Calu3 (cell line): ENCODE measurements at regions not wholly inside any gene's neighbourhood (a gene's known extent, or its start where the extent isn't known, plus 50 kb on each side); places are given as distances from the start of the nearest gene placed in this dataset.
A peak's percentile ranks its signal among the peaks of the same experiment; 100 is the strongest.

Source experiments
- BruUV-seq: library from RNA; stranded (reverse); fragments of 400-500 nt; replicated peaks from 2 replicates; lab custom pipeline; 2021; lab: Mats Ljungman, UMichigan
- CTCF ChIA-PET: fragments of 300-600 bp; sonication (Branson Sonifier 250); formaldehyde crosslinking; loops from one replicate; lab custom pipeline; 2022; ENCODE audit warnings: antibody characterized with exemption; lab: Charles Lee
- DNase-seq: peaks from one replicate; pipeline ENCODE4 v3.0.0; 2022
- H3K27ac Mint-ChIP-seq: one replicate; pipeline ENCODE4 v1.8.0; 2022; ENCODE audit warnings: mixed read lengths; ENCODE audit not compliant: unreplicated experiment
- H3K27me3 Mint-ChIP-seq: one replicate; pipeline ENCODE4 v1.8.0; 2022; ENCODE audit warnings: mixed read lengths; ENCODE audit not compliant: unreplicated experiment
- H3K36me3 Mint-ChIP-seq: one replicate; pipeline ENCODE4 v1.8.0; 2022; ENCODE audit warnings: mild to moderate bottlenecking, moderate library complexity, mixed read lengths; ENCODE audit not compliant: insufficient read depth, unreplicated experiment
- H3K4me1 Mint-ChIP-seq: one replicate; pipeline ENCODE4 v1.8.0; 2022; ENCODE audit warnings: mild to moderate bottlenecking, low read depth, mixed read lengths; ENCODE audit not compliant: unreplicated experiment
- H3K4me3 Mint-ChIP-seq: one replicate; pipeline ENCODE4 v1.8.0; 2022; ENCODE audit warnings: mild to moderate bottlenecking, low read depth, moderate library complexity, mixed read lengths; ENCODE audit not compliant: unreplicated experiment
- H3K9me3 Mint-ChIP-seq: one replicate; pipeline ENCODE4 v1.8.0; 2022; ENCODE audit warnings: low read depth, mixed read lengths; ENCODE audit not compliant: unreplicated experiment
- intact Hi-C: fragments of 100-400 bp; cut with micrococcal nuclease; formaldehyde crosslinking; loops from one replicate; pipeline ENCODE4 v1.10.0; 2022; ENCODE audit not compliant: unreplicated experiment
- TF ChIP-seq, protein P1 (sequence below): fragments of 200-600 bp; IDR thresholded peaks from one replicate; pipeline ENCODE4 v1.8.0; 2022; ENCODE audit warnings: antibody characterized with exemption; ENCODE audit not compliant: unreplicated experiment

DNA sequence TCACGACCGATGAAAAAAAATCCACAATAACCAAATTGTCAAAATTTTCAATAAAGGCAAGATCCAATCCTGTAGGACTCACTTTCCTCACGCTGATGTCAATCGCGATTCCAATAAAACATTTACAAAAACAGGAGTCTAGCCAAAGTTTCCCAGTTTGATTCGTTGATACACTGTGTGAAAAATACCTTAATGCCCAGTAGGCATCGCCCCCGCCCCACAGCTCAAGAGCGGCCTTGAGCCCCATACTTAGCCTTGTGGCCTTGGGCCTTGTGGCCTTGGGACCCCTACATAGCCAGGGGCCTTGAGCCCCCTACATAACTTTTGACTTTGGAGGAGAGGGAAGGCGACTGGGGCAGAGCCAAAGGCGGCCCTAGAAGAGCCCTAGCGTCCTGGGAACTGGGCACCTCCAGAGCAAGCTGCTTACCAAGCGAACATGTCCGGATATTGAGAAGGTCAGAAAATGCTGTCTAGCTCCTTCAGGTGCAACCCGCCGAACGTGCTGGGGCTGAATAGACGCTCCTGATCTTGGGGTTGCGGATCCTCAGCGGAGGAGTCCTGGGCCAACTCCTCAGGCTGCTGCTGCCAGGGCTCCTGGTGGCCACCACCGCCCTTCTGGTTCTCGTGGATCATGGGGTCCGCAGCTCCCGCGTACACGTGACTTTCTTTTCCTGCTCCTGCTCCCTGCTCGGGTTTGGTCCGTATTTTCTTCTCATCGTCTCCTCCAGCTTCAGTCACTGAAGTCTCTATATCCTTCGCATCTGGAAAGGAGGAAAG, 62.9 kb downstream of the RHOXF2B start:
- CTCF ChIA-PET: interaction anchor here (0.7 kb wide), 1 partner anchor 250 kb away, joined by 6 read pairs; no protein-coding TSS in a partner anchor

DNA sequence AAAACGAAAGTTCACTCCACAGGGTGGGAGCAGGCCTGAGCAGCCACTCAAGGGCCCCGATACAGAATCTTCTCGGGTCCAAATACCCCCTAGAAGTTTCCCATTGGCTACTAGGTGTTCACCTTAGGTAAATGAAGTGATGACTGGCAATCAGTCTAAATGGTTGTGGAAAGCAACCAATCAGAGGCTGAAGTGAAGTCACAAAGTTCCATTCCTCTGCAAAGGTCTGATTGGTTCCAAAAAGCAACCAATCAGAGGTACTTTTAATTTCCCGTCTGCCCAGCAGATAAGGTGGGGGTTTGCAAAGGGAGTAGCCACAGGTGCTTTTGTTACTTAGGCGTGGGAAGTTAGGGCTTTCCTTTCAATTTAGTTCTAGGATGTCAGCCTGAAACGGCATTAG, 58.2 kb upstream of the NKAP start:
- CTCF ChIA-PET: interaction anchor here (0.6 kb wide), 1 partner anchor 1315 kb away, joined by 4 read pairs; no protein-coding TSS in a partner anchor
- Mint-ChIP-seq H3K36me3 (peaks cover 4% of the 10 kb centered on the region), H3K27ac (no peak overlapping the region), H3K27me3 (peaks cover 72% of the 10 kb centered on the region), H3K4me3 (no peak overlapping the region), H3K9me3 (no peaks in the 10 kb centered on the region), H3K4me1 (peaks cover 8% of the 10 kb centered on the region)
- TF ChIP-seq, protein P1, sequence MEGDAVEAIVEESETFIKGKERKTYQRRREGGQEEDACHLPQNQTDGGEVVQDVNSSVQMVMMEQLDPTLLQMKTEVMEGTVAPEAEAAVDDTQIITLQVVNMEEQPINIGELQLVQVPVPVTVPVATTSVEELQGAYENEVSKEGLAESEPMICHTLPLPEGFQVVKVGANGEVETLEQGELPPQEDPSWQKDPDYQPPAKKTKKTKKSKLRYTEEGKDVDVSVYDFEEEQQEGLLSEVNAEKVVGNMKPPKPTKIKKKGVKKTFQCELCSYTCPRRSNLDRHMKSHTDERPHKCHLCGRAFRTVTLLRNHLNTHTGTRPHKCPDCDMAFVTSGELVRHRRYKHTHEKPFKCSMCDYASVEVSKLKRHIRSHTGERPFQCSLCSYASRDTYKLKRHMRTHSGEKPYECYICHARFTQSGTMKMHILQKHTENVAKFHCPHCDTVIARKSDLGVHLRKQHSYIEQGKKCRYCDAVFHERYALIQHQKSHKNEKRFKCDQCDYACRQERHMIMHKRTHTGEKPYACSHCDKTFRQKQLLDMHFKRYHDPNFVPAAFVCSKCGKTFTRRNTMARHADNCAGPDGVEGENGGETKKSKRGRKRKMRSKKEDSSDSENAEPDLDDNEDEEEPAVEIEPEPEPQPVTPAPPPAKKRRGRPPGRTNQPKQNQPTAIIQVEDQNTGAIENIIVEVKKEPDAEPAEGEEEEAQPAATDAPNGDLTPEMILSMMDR: no peak
- no TSS peak for BruUV-seq
- no peak for DNase-seq
- intact Hi-C loops: no loop called here

More for the DNA sequence above, 62.9 kb downstream of the RHOXF2B start:
- TF ChIP-seq, protein P1: no peak
- H3K4me1 Mint-ChIP-seq: peaks cover 13% of the 10 kb centered on the region
- no peak for DNase-seq
- peaks cover 52% of the 10 kb centered on the region for H3K27me3 Mint-ChIP-seq
- peak overlapping the region; percentile 79 for H3K4me3 Mint-ChIP-seq
- BruUV-seq: no TSS peak
- no peak overlapping the region for H3K27ac Mint-ChIP-seq
- H3K9me3 Mint-ChIP-seq: no peaks in the 10 kb centered on the region
- peaks cover 6% of the 10 kb centered on the region for H3K36me3 Mint-ChIP-seq
- intact Hi-C loops: no loop called here

DNA sequence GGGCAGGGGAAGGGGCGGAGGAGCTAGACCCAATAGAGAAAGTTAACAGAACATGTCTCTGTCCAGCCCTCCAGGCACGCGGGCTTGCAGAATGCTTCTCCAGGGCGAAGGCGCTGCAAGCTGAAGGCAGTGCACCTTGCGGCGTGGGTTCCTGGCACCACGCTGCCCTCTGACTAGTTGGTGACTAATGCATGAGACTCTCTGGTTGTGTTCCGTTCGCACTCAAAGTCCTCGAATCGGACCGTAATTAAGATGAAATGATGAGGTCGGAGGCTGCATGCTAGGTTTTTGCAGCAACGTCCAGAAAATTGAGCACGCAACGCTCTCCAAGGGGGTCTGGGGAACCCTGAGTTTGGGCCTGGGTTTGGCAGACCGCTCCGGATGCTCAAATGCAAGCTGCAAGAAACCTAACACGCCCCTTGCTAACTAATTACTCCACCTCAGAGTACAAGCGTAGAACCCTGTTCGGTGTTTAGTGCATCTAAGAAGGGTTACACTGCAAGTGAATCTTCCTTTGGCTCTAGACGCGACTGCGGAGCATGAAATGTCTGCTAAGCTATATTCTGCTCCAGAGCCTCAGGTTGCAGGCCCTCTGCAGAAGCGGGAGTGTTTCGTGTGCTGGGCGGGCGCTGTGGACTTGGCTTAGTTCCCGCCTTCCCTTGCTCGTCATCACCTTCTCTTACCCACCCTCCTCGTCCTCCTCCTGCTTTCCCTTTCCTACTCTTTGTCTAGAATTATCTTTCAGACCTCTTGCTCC, 57.1 kb upstream of the NKAP start:
- Mint-ChIP-seq H3K36me3 (peaks cover 4% of the 10 kb centered on the region), H3K4me3 (peak overlapping the region; percentile 68), H3K27me3 (peaks cover 72% of the 10 kb centered on the region), H3K4me1 (peaks cover 8% of the 10 kb centered on the region), H3K9me3 (no peaks in the 10 kb centered on the region), H3K27ac (no peak overlapping the region)
- BruUV-seq: no TSS peak
- CTCF ChIA-PET: interaction anchor here (0.6 kb wide), 1 partner anchor 134 kb away, joined by 4 read pairs; no protein-coding TSS in a partner anchor
- no peak for DNase-seq
- TF ChIP-seq, protein P1: no peak
- intact Hi-C loops: no loop called here

DNA sequence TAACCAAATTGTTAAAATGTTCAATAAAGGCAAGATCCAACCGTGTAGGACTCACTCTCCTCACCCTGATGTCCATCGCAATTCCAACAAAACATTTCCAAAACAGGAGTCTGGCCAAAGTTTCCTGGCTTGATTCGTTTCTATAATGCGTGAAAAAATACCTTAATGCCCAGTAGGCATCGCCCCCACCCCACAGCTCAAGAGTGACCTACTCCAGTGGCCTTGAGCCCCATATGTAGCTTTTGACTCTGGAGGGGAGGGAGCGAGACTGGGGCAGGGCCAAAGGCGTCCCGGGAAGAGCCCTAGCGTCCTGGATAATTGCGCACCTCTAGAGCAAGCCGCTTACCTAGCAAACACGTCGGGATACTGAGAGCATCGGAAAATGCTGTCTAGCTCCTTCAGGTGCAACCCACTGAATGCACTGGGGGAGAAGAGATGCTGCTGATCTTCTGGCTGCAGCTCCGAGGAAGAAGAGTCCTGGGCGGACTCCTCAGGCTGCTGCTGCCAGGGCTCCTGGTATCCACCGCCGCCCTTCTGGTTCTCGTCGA, 55.6 kb upstream of the NKAP start:
- no TSS peak for BruUV-seq
- no peak overlapping the region for H3K4me3 Mint-ChIP-seq
- no peaks in the 10 kb centered on the region for H3K9me3 Mint-ChIP-seq
- CTCF ChIA-PET: no interaction called here
- H3K27ac Mint-ChIP-seq: no peak overlapping the region
- DNase-seq: no peak
- peaks cover 4% of the 10 kb centered on the region for H3K36me3 Mint-ChIP-seq
- peaks cover 85% of the 10 kb centered on the region for H3K27me3 Mint-ChIP-seq
- intact Hi-C loops: no loop called here
- H3K4me1 Mint-ChIP-seq: peaks cover 8% of the 10 kb centered on the region
- TF ChIP-seq, protein P1: no peak
